Karpas-422 (cell line): ENCODE measurements at regions not wholly inside any gene's neighbourhood (a gene's known extent, or its start where the extent isn't known, plus 50 kb on each side); places are given as distances from the start of the nearest gene placed in this dataset.

ENCODE experiments used
- DNase-seq: peaks from one replicate; pipeline ENCODE4 v3.0.0-alpha.2; 2015
- H2AFZ ChIP-seq: fragments of 200-600 bp; sonication (generic); 2 replicates; pipeline ENCODE4 v1.6.1; 2014; ENCODE audit warnings: antibody characterized with exemption, low read length, mixed read lengths
- H3K27ac ChIP-seq: fragments of 200-600 bp; sonication (generic); 2 replicates; pipeline ENCODE4 v1.5.1; 2014; ENCODE audit warnings: mild to moderate bottlenecking, low read length, moderate library complexity
- H3K27me3 ChIP-seq: fragments of 200-600 bp; sonication (generic); 2 replicates; pipeline ENCODE4 v1.6.1; 2014; ENCODE audit warnings: low read length, mixed read lengths
- H3K36me3 ChIP-seq: fragments of 200-600 bp; sonication (generic); 2 replicates; pipeline ENCODE4 v1.6.1; 2014; ENCODE audit warnings: low read length, mixed read lengths; ENCODE audit not compliant: insufficient read depth
- H3K4me1 ChIP-seq: fragments of 200-600 bp; sonication (generic); 2 replicates; pipeline ENCODE4 v1.6.1; 2014; ENCODE audit warnings: mild to moderate bottlenecking, low read length, mixed read lengths
- H3K4me2 ChIP-seq: fragments of 200-600 bp; sonication (generic); 2 replicates; pipeline ENCODE4 v1.6.1; 2014; ENCODE audit warnings: low read length, low read depth, mild to moderate bottlenecking; ENCODE audit not compliant: poor library complexity, severe bottlenecking
- H3K4me3 ChIP-seq: fragments of 200-600 bp; sonication (generic); 2 replicates; pipeline ENCODE4 v1.5.1; 2014; ENCODE audit warnings: mild to moderate bottlenecking, antibody characterized with exemption, low read length, mixed read lengths
- H3K79me2 ChIP-seq: fragments of 200-600 bp; sonication (generic); 2 replicates; pipeline ENCODE4 v1.6.1; 2014; ENCODE audit warnings: mild to moderate bottlenecking, low read length, mixed read lengths
- H3K9ac ChIP-seq: fragments of 200-600 bp; sonication (generic); 2 replicates; pipeline ENCODE4 v1.6.0; 2014; ENCODE audit warnings: low read length
- H3K9me2 ChIP-seq: fragments of 200-600 bp; sonication (generic), shearing (Covaris generic); replicated peaks from 2 replicates; pipeline ENCODE4 v1.6.0; 2014; ENCODE audit warnings: mild to moderate bottlenecking, low read length, moderate library complexity; ENCODE audit not compliant: insufficient read depth
- H3K9me3 ChIP-seq: fragments of 300-700, 200-600 bp; sonication (generic); 2 replicates; pipeline ENCODE4 v1.6.1; 2014; ENCODE audit warnings: low read length, mixed read lengths
- H4K20me1 ChIP-seq: fragments of 200-600 bp; sonication (generic); 2 replicates; pipeline ENCODE4 v1.6.1; 2014; ENCODE audit warnings: mild to moderate bottlenecking, antibody characterized with exemption, low read length, low read depth; ENCODE audit not compliant: insufficient read depth

- Histone ChIP-seq H2AFZ (no peak overlapping the region), H3K9ac (no peak overlapping the region), H3K27ac (no peak overlapping the region), H3K27me3 (no peaks in the 10 kb centered on the region), H3K9me3 (no peaks in the 10 kb centered on the region), H3K4me1 (no peaks in the 10 kb centered on the region), H3K4me2 (no peak overlapping the region), H3K9me2 (no peaks in the 10 kb centered on the region), H4K20me1 (no peaks in the 10 kb centered on the region), H3K79me2 (no peaks in the 10 kb centered on the region), H3K4me3 (no peak overlapping the region), H3K36me3 (no peaks in the 10 kb centered on the region)
- DNase-seq: no peak
Measured at GRCh38 chr3:4047366-4047765, 248.1 kb downstream of the LRRN1 start.

GRCh38 chr3:4052706-4053105, 250.5 kb upstream of the SETMAR start:
- Histone ChIP-seq H3K79me2 (no peaks in the 10 kb centered on the region), H3K36me3 (no peaks in the 10 kb centered on the region), H3K4me3 (no peak overlapping the region), H3K9ac (no peak overlapping the region), H4K20me1 (no peaks in the 10 kb centered on the region), H3K4me1 (no peaks in the 10 kb centered on the region), H3K27ac (no peak overlapping the region), H3K27me3 (no peaks in the 10 kb centered on the region), H3K4me2 (no peak overlapping the region), H2AFZ (no peak overlapping the region), H3K9me3 (no peaks in the 10 kb centered on the region), H3K9me2 (no peaks in the 10 kb centered on the region)
- DNase-seq: no peak

- Histone ChIP-seq H3K36me3 (no peaks in the 10 kb centered on the region), H3K9me2 (no peaks in the 10 kb centered on the region), H3K9me3 (no peaks in the 10 kb centered on the region), H2AFZ (no peak overlapping the region), H3K4me1 (no peaks in the 10 kb centered on the region), H3K27me3 (no peaks in the 10 kb centered on the region), H3K4me3 (no peak overlapping the region), H3K9ac (no peak overlapping the region), H3K27ac (no peak overlapping the region), H3K79me2 (no peaks in the 10 kb centered on the region), H3K4me2 (no peak overlapping the region), H4K20me1 (no peaks in the 10 kb centered on the region)
- no peak for DNase-seq
Measured at GRCh38 chr3:4053975-4054374, 249.2 kb upstream of the SETMAR start.

GRCh38 chr3:4060064-4060463, 243.1 kb upstream of the SETMAR start:
- Histone ChIP-seq H3K4me3 (no peak overlapping the region), H3K4me1 (peaks cover 29% of the 10 kb centered on the region), H3K27ac (no peak overlapping the region), H3K36me3 (no peaks in the 10 kb centered on the region), H3K27me3 (no peaks in the 10 kb centered on the region), H4K20me1 (no peaks in the 10 kb centered on the region), H3K79me2 (no peaks in the 10 kb centered on the region), H3K9me3 (no peaks in the 10 kb centered on the region), H2AFZ (no peak overlapping the region), H3K9me2 (no peaks in the 10 kb centered on the region), H3K4me2 (no peak overlapping the region), H3K9ac (no peak overlapping the region)
- no peak for DNase-seq

- Histone ChIP-seq H3K4me1 (peaks cover 35% of the 10 kb centered on the region), H3K27ac (no peak overlapping the region), H3K27me3 (no peaks in the 10 kb centered on the region), H3K9ac (no peak overlapping the region), H3K79me2 (no peaks in the 10 kb centered on the region), H4K20me1 (no peaks in the 10 kb centered on the region), H3K36me3 (no peaks in the 10 kb centered on the region), H3K4me3 (no peak overlapping the region), H3K9me3 (no peaks in the 10 kb centered on the region), H2AFZ (no peak overlapping the region), H3K9me2 (no peaks in the 10 kb centered on the region), H3K4me2 (no peak overlapping the region)
- no peak for DNase-seq
Measured at GRCh38 chr3:4060603-4061002, 242.6 kb upstream of the SETMAR start.

- Histone ChIP-seq H3K4me3 (no peak overlapping the region), H3K36me3 (no peaks in the 10 kb centered on the region), H3K79me2 (no peaks in the 10 kb centered on the region), H3K9me2 (no peaks in the 10 kb centered on the region), H3K4me2 (no peak overlapping the region), H3K4me1 (peaks cover 41% of the 10 kb centered on the region), H3K27me3 (no peaks in the 10 kb centered on the region), H4K20me1 (no peaks in the 10 kb centered on the region), H2AFZ (no peak overlapping the region), H3K9me3 (no peaks in the 10 kb centered on the region), H3K27ac (no peak overlapping the region), H3K9ac (no peak overlapping the region)
- no peak for DNase-seq
Measured at GRCh38 chr3:4061195-4061594, 242.0 kb upstream of the SETMAR start.

- Histone ChIP-seq H3K79me2 (no peaks in the 10 kb centered on the region), H3K27me3 (no peaks in the 10 kb centered on the region), H3K4me2 (no peak overlapping the region)
Measured at GRCh38 chr3:4061783-4062360, 241.3 kb upstream of the SETMAR start.

GRCh38 chr3:4062621-4063020, 240.5 kb upstream of the SETMAR start:
- Histone ChIP-seq H3K4me2 (no peak overlapping the region), H4K20me1 (no peaks in the 10 kb centered on the region), H3K4me1 (peaks cover 48% of the 10 kb centered on the region), H3K27me3 (no peaks in the 10 kb centered on the region), H3K4me3 (no peak overlapping the region), H3K79me2 (no peaks in the 10 kb centered on the region), H3K36me3 (no peaks in the 10 kb centered on the region), H3K9ac (no peak overlapping the region), H3K9me2 (no peaks in the 10 kb centered on the region), H3K9me3 (no peaks in the 10 kb centered on the region), H2AFZ (no peak overlapping the region), H3K27ac (no peak overlapping the region)
- DNase-seq: no peak

More at GRCh38 chr3:4061783-4062360, 241.3 kb upstream of the SETMAR start:
- DNase-seq: no peak
- H3K9ac ChIP-seq: no peak overlapping the region
- no peaks in the 10 kb centered on the region for H3K9me3 ChIP-seq
- H4K20me1 ChIP-seq: no peaks in the 10 kb centered on the region
- H2AFZ ChIP-seq: no peak overlapping the region
- H3K36me3 ChIP-seq: no peaks in the 10 kb centered on the region
- H3K27ac ChIP-seq: no peak overlapping the region
- peaks cover 42% of the 10 kb centered on the region for H3K4me1 ChIP-seq
- no peak overlapping the region for H3K4me3 ChIP-seq
- H3K9me2 ChIP-seq: no peaks in the 10 kb centered on the region
